ENCODE measurements at regions not wholly inside any gene's neighbourhood (a gene's known extent, or its start where the extent isn't known, plus 50 kb on each side); places are given as distances from the start of the nearest gene placed in this dataset.

- H3K27ac ChIP-seq (ENCODE audit: extremely low read depth, low read depth, low read length), result no peak overlapping the region
- FAIRE-seq (no peak), DNase-seq (ENCODE audit: extremely low read depth in 1 of 4, low spot score in 3 of 4) (no peak), ATAC-seq (no peak)
- no peak overlapping the region for H3K9ac ChIP-seq (ENCODE audit: insufficient read depth in 1 of 2, low read depth in 2 of 2, low read length in 2 of 2)
- no peaks in the 10 kb centered on the region for H3K9me1 ChIP-seq (ENCODE audit: control insufficient read depth, insufficient read depth, low read length)
- TF ChIP-seq NR1H2 (CRISPR knock-in tag; IDR thresholded peaks at IDR 0.05) (no peak), ZBTB40 (IDR thresholded peaks at IDR 0.05) (no peak), ZBTB40 (CRISPR knock-in tag; IDR thresholded peaks at IDR 0.05) (no peak), WHSC1 (IDR thresholded peaks at IDR 0.05; ENCODE audit: low read length) (no peak), MYBL2 (IDR thresholded peaks at IDR 0.05; ENCODE audit: low read depth) (no peak), MYBL2 (CRISPR knock-in tag; IDR thresholded peaks at IDR 0.05; ENCODE audit: borderline replicate concordance) (no peak), XRCC3 (IDR thresholded peaks at IDR 0.05) (no peak), MECOM (CRISPR knock-in tag; IDR thresholded peaks at IDR 0.05) (no peak), RFX1 (IDR thresholded peaks at IDR 0.05) (no peak), HDAC6 (IDR thresholded peaks at IDR 0.05; ENCODE audit: low read depth, low read length) (no peak)
- WGBS (ENCODE audit: insufficient coverage, low coverage, missing lambda C conversion rate), result 0% methylated on average over 1 of the region's 1 CpG
- H3K4me1 ChIP-seq (replicated peaks in 1 of 2; ENCODE audit: control insufficient read depth in 2 of 2, insufficient read depth in 2 of 2, low read length in 2 of 2), result no peaks in the 10 kb centered on the region
- no TSS peak for BruUV-seq (replicated peaks)
- no peak overlapping the region for H3K4me2 ChIP-seq (ENCODE audit: insufficient read depth, low read length)
- H3K4me3 ChIP-seq, result no peak overlapping the region
- ChIA-PET CTCF (ENCODE audit: low intra/inter-chr PET ratio) (no interaction called here), POLR2A (interaction anchor here (0.6 kb wide), 1 partner anchor 114 kb away, joined by 3 read pairs; no protein-coding TSS in a partner anchor)
- H3K79me2 ChIP-seq (ENCODE audit: control insufficient read depth, insufficient read depth, low read length), result no peaks in the 10 kb centered on the region
- intact Hi-C loops (cut with micrococcal nuclease), result no loop called here
- H2AFZ ChIP-seq (ENCODE audit: low read depth, low read length), result no peak overlapping the region
- no peaks in the 10 kb centered on the region for H3K36me3 ChIP-seq (ENCODE audit: control insufficient read depth, insufficient read depth, low read length)
- no peaks in the 10 kb centered on the region for H3K27me3 ChIP-seq (ENCODE audit: control insufficient read depth in 2 of 2, insufficient read depth in 2 of 2, low read length in 2 of 2)
- in situ Hi-C loops (cut with MboI), result no loop called here
- no peaks in the 10 kb centered on the region for H4K20me1 ChIP-seq (replicated peaks; ENCODE audit: control insufficient read depth, insufficient read depth, low read length)
- no peaks in the 10 kb centered on the region for H3K9me3 ChIP-seq (replicated peaks; ENCODE audit: control insufficient read depth, insufficient read depth, low read depth, low read length)
These were observed 265.0 kb upstream of the GLI3 start for GRCh38 chr7:42502022-42502421.

Data from K562 (cell line).